Panc1 (cell line): ENCODE measurements at regions not wholly inside any gene's neighbourhood (a gene's known extent, or its start where the extent isn't known, plus 50 kb on each side); places are given as distances from the start of the nearest gene placed in this dataset.

Source experiments
- ATAC-seq: fragments of 200-7000 bp; cut with Tn5 transposase; 2 replicates; pipeline ENCODE4 v1.9.1; 2020; ENCODE audit warnings: mild to moderate bottlenecking, moderate library complexity
- BruUV-seq: library from RNA; stranded (reverse); fragments of 400-500 nt; replicated peaks from 2 replicates; lab custom pipeline; 2021; lab: Mats Ljungman, UMichigan
- CTCF ChIA-PET: fragments of 300-600 bp; sonication (Branson Sonifier 250); formaldehyde crosslinking; loops from one replicate; lab custom pipeline; 2022; ENCODE audit warnings: antibody characterized with exemption; lab: Charles Lee
- POLR2A ChIA-PET: fragments of 300-600 bp; sonication (Branson Sonifier 250); formaldehyde crosslinking; loops from one replicate; lab custom pipeline; 2022; ENCODE audit warnings: antibody characterized with exemption; lab: Charles Lee
- DNase-seq: peaks from one replicate; pipeline ENCODE4 v3.0.0-alpha.2; 2010; ENCODE audit warnings: low read depth, low spot score
- H3K27ac ChIP-seq: 2 replicates; pipeline ENCODE4 v1.5.1; 2011; ENCODE audit warnings: mild to moderate bottlenecking, low read length, inconsistent platforms
- H3K27me3 ChIP-seq: fragments of 200-500 bp; sonication (Bioruptor generic); 2 replicates; pipeline ENCODE4 v1.6.0; 2014; ENCODE audit warnings: low read length, inconsistent platforms; ENCODE audit not compliant: control insufficient read depth, insufficient read depth
- H3K36me3 ChIP-seq: fragments of 200-500 bp; sonication (Bioruptor generic); 2 replicates; pipeline ENCODE4 v1.5.1; 2014; ENCODE audit warnings: inconsistent platforms, mild to moderate bottlenecking, low read length, moderate library complexity; ENCODE audit not compliant: control insufficient read depth, insufficient read depth
- H3K4me1 ChIP-seq: 2 replicates; pipeline ENCODE4 v1.5.1; 2011; ENCODE audit warnings: inconsistent platforms, mild to moderate bottlenecking, low read length, moderate library complexity; ENCODE audit not compliant: control insufficient read depth, insufficient read depth
- H3K4me3 ChIP-seq, 2 experiments: 2 replicates each; pipeline ENCODE4 v1.5.1; 2011 to 2012; ENCODE audit warnings: low read depth in 2 of 2, low read length in 2 of 2, mild to moderate bottlenecking in 2 of 2, inconsistent platforms in 1 of 2, moderate library complexity in 1 of 2
- H3K9me3 ChIP-seq: fragments of 200-500 bp; sonication (Bioruptor generic); 2 replicates; pipeline ENCODE4 v1.5.1; 2014; ENCODE audit warnings: low read depth, mild to moderate bottlenecking, inconsistent platforms, low read length, moderate library complexity; ENCODE audit not compliant: control insufficient read depth, insufficient read depth
- POLR2AphosphoS5 ChIP-seq: IDR thresholded peaks from 2 replicates; pipeline ENCODE4 v1.6.1; 2012; ENCODE audit warnings: mild to moderate bottlenecking, low read depth, low read length, moderate library complexity
- SIN3A ChIP-seq: IDR thresholded peaks from 2 replicates; pipeline ENCODE4 v1.6.1; 2012; ENCODE audit warnings: low read depth, mild to moderate bottlenecking, low read length, moderate library complexity, borderline replicate concordance; ENCODE audit not compliant: insufficient read depth
- TCF7L2 ChIP-seq: IDR thresholded peaks from 2 replicates; pipeline ENCODE4 v1.6.1; 2011; ENCODE audit warnings: mild to moderate bottlenecking, low read depth, low read length, inconsistent platforms
- in situ Hi-C: cut with HindIII; loops from 2 replicates; pipeline ENCODE4 v1.10.0; 2016; ENCODE audit warnings: low sequenced_read_pairs, low pct_unique_long_range_greater_than_20kb
- intact Hi-C: fragments of 100-400 bp; cut with micrococcal nuclease; formaldehyde crosslinking; loops from one replicate; pipeline ENCODE4 v1.10.0; 2022; ENCODE audit not compliant: unreplicated experiment
- TF ChIP-seq, protein P1 (sequence below), 2 experiments: IDR thresholded peaks; 2 replicates each; pipeline ENCODE4 v1.6.1; 2011 to 2012; ENCODE audit warnings: low read depth in 2 of 2, control low read depth in 1 of 2, low read length in 1 of 2, mild to moderate bottlenecking in 1 of 2, moderate library complexity in 1 of 2; ENCODE audit not compliant: insufficient read depth in 1 of 2
- TF ChIP-seq, protein P2 (sequence below): fragments of 450-650 bp; IDR thresholded peaks from 2 replicates; pipeline ENCODE4 v1.5.1; 2017; ENCODE audit warnings: mild to moderate bottlenecking

DNA sequence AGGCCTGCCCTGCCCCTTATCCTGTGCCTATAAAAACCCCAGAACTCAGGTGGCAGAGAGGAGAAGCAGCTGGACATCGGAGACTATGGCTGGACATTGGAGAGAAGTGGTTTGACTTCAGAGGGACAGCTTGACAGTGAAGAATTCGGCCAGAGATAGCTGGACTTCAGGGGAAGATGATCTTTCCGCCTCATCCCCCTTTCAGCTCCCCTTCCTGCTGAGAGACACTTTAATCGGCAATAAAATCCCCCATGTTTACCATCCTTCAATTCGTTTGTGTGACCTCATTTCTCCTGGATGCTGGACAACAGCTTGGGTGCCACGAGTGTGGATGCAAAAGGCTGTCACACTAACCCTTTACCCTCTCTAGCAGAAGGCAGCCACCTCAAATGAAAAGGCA, 134.1 kb upstream of the TUT7 start:
- intact Hi-C loops (loop anchor here (5.0 kb wide), 2 partner anchors 459 to 834 kb away; partner anchors contain the start of gene GAS1), in situ Hi-C loops (no loop called here)
- H3K9me3 ChIP-seq, result no peaks in the 10 kb centered on the region
- ATAC-seq, result no peak
- H3K4me3 ChIP-seq, result no peak overlapping the region
- H3K4me1 ChIP-seq, result no peaks in the 10 kb centered on the region
- no peaks in the 10 kb centered on the region for H3K36me3 ChIP-seq
- no peak for DNase-seq
- ChIA-PET CTCF (interaction anchor here (1.0 kb wide), 1 partner anchor 54 kb away, joined by 3 read pairs; no protein-coding TSS in a partner anchor), POLR2A (no interaction called here)
- TF ChIP-seq, protein P1, sequence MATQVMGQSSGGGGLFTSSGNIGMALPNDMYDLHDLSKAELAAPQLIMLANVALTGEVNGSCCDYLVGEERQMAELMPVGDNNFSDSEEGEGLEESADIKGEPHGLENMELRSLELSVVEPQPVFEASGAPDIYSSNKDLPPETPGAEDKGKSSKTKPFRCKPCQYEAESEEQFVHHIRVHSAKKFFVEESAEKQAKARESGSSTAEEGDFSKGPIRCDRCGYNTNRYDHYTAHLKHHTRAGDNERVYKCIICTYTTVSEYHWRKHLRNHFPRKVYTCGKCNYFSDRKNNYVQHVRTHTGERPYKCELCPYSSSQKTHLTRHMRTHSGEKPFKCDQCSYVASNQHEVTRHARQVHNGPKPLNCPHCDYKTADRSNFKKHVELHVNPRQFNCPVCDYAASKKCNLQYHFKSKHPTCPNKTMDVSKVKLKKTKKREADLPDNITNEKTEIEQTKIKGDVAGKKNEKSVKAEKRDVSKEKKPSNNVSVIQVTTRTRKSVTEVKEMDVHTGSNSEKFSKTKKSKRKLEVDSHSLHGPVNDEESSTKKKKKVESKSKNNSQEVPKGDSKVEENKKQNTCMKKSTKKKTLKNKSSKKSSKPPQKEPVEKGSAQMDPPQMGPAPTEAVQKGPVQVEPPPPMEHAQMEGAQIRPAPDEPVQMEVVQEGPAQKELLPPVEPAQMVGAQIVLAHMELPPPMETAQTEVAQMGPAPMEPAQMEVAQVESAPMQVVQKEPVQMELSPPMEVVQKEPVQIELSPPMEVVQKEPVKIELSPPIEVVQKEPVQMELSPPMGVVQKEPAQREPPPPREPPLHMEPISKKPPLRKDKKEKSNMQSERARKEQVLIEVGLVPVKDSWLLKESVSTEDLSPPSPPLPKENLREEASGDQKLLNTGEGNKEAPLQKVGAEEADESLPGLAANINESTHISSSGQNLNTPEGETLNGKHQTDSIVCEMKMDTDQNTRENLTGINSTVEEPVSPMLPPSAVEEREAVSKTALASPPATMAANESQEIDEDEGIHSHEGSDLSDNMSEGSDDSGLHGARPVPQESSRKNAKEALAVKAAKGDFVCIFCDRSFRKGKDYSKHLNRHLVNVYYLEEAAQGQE (IDR thresholded peaks at IDR 0.05; ENCODE audit: insufficient read depth in 1 of 2, low read depth in 2 of 2, low read length in 1 of 2), result no peak
- TF ChIP-seq, protein P2, sequence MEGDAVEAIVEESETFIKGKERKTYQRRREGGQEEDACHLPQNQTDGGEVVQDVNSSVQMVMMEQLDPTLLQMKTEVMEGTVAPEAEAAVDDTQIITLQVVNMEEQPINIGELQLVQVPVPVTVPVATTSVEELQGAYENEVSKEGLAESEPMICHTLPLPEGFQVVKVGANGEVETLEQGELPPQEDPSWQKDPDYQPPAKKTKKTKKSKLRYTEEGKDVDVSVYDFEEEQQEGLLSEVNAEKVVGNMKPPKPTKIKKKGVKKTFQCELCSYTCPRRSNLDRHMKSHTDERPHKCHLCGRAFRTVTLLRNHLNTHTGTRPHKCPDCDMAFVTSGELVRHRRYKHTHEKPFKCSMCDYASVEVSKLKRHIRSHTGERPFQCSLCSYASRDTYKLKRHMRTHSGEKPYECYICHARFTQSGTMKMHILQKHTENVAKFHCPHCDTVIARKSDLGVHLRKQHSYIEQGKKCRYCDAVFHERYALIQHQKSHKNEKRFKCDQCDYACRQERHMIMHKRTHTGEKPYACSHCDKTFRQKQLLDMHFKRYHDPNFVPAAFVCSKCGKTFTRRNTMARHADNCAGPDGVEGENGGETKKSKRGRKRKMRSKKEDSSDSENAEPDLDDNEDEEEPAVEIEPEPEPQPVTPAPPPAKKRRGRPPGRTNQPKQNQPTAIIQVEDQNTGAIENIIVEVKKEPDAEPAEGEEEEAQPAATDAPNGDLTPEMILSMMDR, result no peak
- TF ChIP-seq SIN3A (no peak), POLR2AphosphoS5 (no peak), TCF7L2 (no peak)
- H3K27me3 ChIP-seq, result no peaks in the 10 kb centered on the region
- no TSS peak for BruUV-seq
- H3K27ac ChIP-seq, result no peak overlapping the region

DNA sequence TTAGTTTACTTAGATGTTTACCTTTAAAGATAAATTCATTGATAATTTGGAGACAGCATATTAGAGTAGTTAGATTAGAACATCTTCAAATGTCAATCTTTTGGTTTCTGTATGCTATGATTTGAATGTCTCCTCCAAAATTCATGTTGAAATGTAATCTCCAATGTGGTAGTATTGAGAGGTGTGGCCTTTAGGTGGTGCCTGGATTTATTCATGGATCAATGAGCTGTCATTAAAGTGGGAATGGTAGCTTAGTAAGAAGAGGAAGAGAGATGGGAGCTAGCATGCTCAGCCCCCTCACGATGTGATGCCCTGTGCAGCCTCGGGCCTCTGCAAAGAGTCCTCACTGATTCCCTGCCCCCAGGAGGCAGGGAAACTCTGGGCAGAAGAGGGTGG, 133.6 kb upstream of the TUT7 start:
- H3K27ac ChIP-seq, result no peak overlapping the region
- H3K4me1 ChIP-seq, result no peaks in the 10 kb centered on the region
- no peaks in the 10 kb centered on the region for H3K27me3 ChIP-seq
- H3K4me3 ChIP-seq, result no peak overlapping the region
- CTCF ChIA-PET, result no interaction called here
- no peak for ATAC-seq
- intact Hi-C loops, result loop anchor here (5.0 kb wide), 2 partner anchors 459 to 834 kb away; partner anchors contain the start of gene GAS1
- H3K9me3 ChIP-seq, result no peaks in the 10 kb centered on the region
- no peaks in the 10 kb centered on the region for H3K36me3 ChIP-seq
- POLR2A ChIA-PET, result no interaction called here
- no TSS peak for BruUV-seq
- in situ Hi-C loops, result no loop called here
- TF ChIP-seq POLR2AphosphoS5 (no peak), TCF7L2 (no peak), SIN3A (no peak)
- TF ChIP-seq, protein P2, result no peak
- TF ChIP-seq, protein P1 (IDR thresholded peaks at IDR 0.05; ENCODE audit: insufficient read depth in 1 of 2, low read depth in 2 of 2, low read length in 1 of 2), result no peak
- no peak for DNase-seq
